ENCODE measurements at regions not wholly inside any gene's neighbourhood (a gene's known extent, or its start where the extent isn't known, plus 50 kb on each side); places are given as distances from the start of the nearest gene placed in this dataset.
"Not testable (repeated sequence)": the region's sequence is repeated elsewhere in the genome, so short reads cannot be mapped to it uniquely, and the experiment has no call there.

- DNase-seq (ENCODE audit: low read depth, low spot score), result no peak
- 0% methylated on average over 1 of the region's 2 CpGs for WGBS (ENCODE audit: insufficient coverage, insufficient read length)
- H3K4me1 ChIP-seq (ENCODE audit: control insufficient read depth, insufficient read depth, low read length), result no peaks in the 10 kb centered on the region
- no peaks in the 10 kb centered on the region; the same call in 1 of the 2 replicates for H3K27me3 ChIP-seq (ENCODE audit: control insufficient read depth, insufficient read depth, low read length)
- no peak overlapping the region for H3K4me3 ChIP-seq (ENCODE audit: low read length)
- H3K9me3 ChIP-seq (ENCODE audit: control insufficient read depth, insufficient read depth, low read length), result no peaks in the 10 kb centered on the region; the same call in 1 of the 2 replicates
- no peaks in the 10 kb centered on the region for H3K36me3 ChIP-seq (ENCODE audit: control insufficient read depth, insufficient read depth, low read length)
- H3K27ac ChIP-seq (ENCODE audit: low read length), result no peak overlapping the region
Measured at GRCh38 chr3:43838009-43838758, 147.4 kb downstream of the ABHD5 start.

GRCh38 chr3:43838877-43839276 is 148.1 kb downstream of the ABHD5 start:
- no peak overlapping the region for H3K27ac ChIP-seq (ENCODE audit: low read length)
- no CpG with 5 or more reads among the region's 1 CpG for WGBS (ENCODE audit: insufficient coverage, insufficient read length)
- no peaks in the 10 kb centered on the region; the same call in 1 of the 2 replicates for H3K9me3 ChIP-seq (ENCODE audit: control insufficient read depth, insufficient read depth, low read length)
- H3K4me3 ChIP-seq (ENCODE audit: low read length), result no peak overlapping the region
- H3K4me1 ChIP-seq (ENCODE audit: control insufficient read depth, insufficient read depth, low read length), result no peaks in the 10 kb centered on the region; the same call in 1 of the 2 replicates
- H3K27me3 ChIP-seq (ENCODE audit: control insufficient read depth, insufficient read depth, low read length), result no peaks in the 10 kb centered on the region
- H3K36me3 ChIP-seq (ENCODE audit: control insufficient read depth, insufficient read depth, low read length), result no peaks in the 10 kb centered on the region
- no peak for DNase-seq (ENCODE audit: low read depth, low spot score)

- Histone ChIP-seq H3K36me3 (ENCODE audit: control insufficient read depth, insufficient read depth, low read length) (no peaks in the 10 kb centered on the region), H3K27me3 (ENCODE audit: control insufficient read depth, insufficient read depth, low read length) (no peaks in the 10 kb centered on the region), H3K4me3 (ENCODE audit: low read length) (no peak overlapping the region), H3K27ac (ENCODE audit: low read length) (no peak overlapping the region), H3K9me3 (ENCODE audit: control insufficient read depth, insufficient read depth, low read length) (no peaks in the 10 kb centered on the region), H3K4me1 (ENCODE audit: control insufficient read depth, insufficient read depth, low read length) (no peaks in the 10 kb centered on the region; the same call in 1 of the 2 replicates)
- DNase-seq (ENCODE audit: low read depth, low spot score), result no peak
- WGBS (ENCODE audit: insufficient coverage, insufficient read length), result no CpG with 5 or more reads among the region's 4 CpGs
Measured at GRCh38 chr3:43843386-43843785, 152.6 kb downstream of the ABHD5 start.

- no CpG with 5 or more reads among the region's 3 CpGs for WGBS (ENCODE audit: insufficient coverage, insufficient read length)
- Histone ChIP-seq H3K36me3 (ENCODE audit: control insufficient read depth, insufficient read depth, low read length) (no peaks in the 10 kb centered on the region), H3K4me3 (ENCODE audit: low read length) (no peak overlapping the region), H3K4me1 (ENCODE audit: control insufficient read depth, insufficient read depth, low read length) (no peaks in the 10 kb centered on the region; the same call in 1 of the 2 replicates), H3K27ac (ENCODE audit: low read length) (no peak overlapping the region), H3K9me3 (ENCODE audit: control insufficient read depth, insufficient read depth, low read length) (no peaks in the 10 kb centered on the region), H3K27me3 (ENCODE audit: control insufficient read depth, insufficient read depth, low read length) (no peaks in the 10 kb centered on the region)
- DNase-seq (ENCODE audit: low read depth, low spot score), result no peak
Measured at GRCh38 chr3:43844757-43845156, 154.0 kb downstream of the ABHD5 start.

- DNase-seq (ENCODE audit: low read depth, low spot score); H3K9me3 ChIP-seq (ENCODE audit: control insufficient read depth, insufficient read depth, low read length); H3K4me3 ChIP-seq (ENCODE audit: low read length); H3K27ac ChIP-seq (ENCODE audit: low read length); H3K27me3 ChIP-seq (ENCODE audit: control insufficient read depth, insufficient read depth, low read length); H3K36me3 ChIP-seq (ENCODE audit: control insufficient read depth, insufficient read depth, low read length); H3K4me1 ChIP-seq (ENCODE audit: control insufficient read depth, insufficient read depth, low read length): not testable (repeated sequence)
- WGBS (ENCODE audit: insufficient coverage, insufficient read length), result no CpG with 5 or more reads among the region's 1 CpG
Measured at GRCh38 chr3:43845553-43845952, 154.8 kb downstream of the ABHD5 start.

GRCh38 chr3:43852066-43852465 is 161.3 kb downstream of the ABHD5 start:
- WGBS (ENCODE audit: insufficient coverage, insufficient read length), result no CpG with 5 or more reads among the region's 1 CpG
- H3K9me3 ChIP-seq (ENCODE audit: control insufficient read depth, insufficient read depth, low read length), result no peaks in the 10 kb centered on the region
- no peak for DNase-seq (ENCODE audit: low read depth, low spot score)
- no peak overlapping the region for H3K27ac ChIP-seq (ENCODE audit: low read length)
- H3K27me3 ChIP-seq (ENCODE audit: control insufficient read depth, insufficient read depth, low read length), result no peaks in the 10 kb centered on the region
- H3K36me3 ChIP-seq (ENCODE audit: control insufficient read depth, insufficient read depth, low read length), result no peaks in the 10 kb centered on the region
- H3K4me1 ChIP-seq (ENCODE audit: control insufficient read depth, insufficient read depth, low read length), result peaks cover 2% of the 10 kb centered on the region; the same call in 1 of the 2 replicates
- no peak overlapping the region for H3K4me3 ChIP-seq (ENCODE audit: low read length)

GRCh38 chr3:43854283-43854682 is 163.5 kb downstream of the ABHD5 start:
- no peak for DNase-seq (ENCODE audit: low read depth, low spot score)
- H3K27me3 ChIP-seq (ENCODE audit: control insufficient read depth, insufficient read depth, low read length), result no peaks in the 10 kb centered on the region
- H3K4me1 ChIP-seq (ENCODE audit: control insufficient read depth, insufficient read depth, low read length), result peaks cover 7% of the 10 kb centered on the region
- no CpG with 5 or more reads among the region's 2 CpGs for WGBS (ENCODE audit: insufficient coverage, insufficient read length)
- no peak overlapping the region for H3K4me3 ChIP-seq (ENCODE audit: low read length)
- H3K27ac ChIP-seq (ENCODE audit: low read length), result no peak overlapping the region
- no peaks in the 10 kb centered on the region for H3K36me3 ChIP-seq (ENCODE audit: control insufficient read depth, insufficient read depth, low read length)
- no peaks in the 10 kb centered on the region for H3K9me3 ChIP-seq (ENCODE audit: control insufficient read depth, insufficient read depth, low read length)

GRCh38 chr3:43854916-43855315 is 164.2 kb downstream of the ABHD5 start:
- Histone ChIP-seq H3K4me3 (ENCODE audit: low read length) (no peak overlapping the region), H3K27ac (ENCODE audit: low read length) (no peak overlapping the region), H3K9me3 (ENCODE audit: control insufficient read depth, insufficient read depth, low read length) (no peaks in the 10 kb centered on the region), H3K4me1 (ENCODE audit: control insufficient read depth, insufficient read depth, low read length) (peaks cover 7% of the 10 kb centered on the region), H3K36me3 (ENCODE audit: control insufficient read depth, insufficient read depth, low read length) (no peaks in the 10 kb centered on the region), H3K27me3 (ENCODE audit: control insufficient read depth, insufficient read depth, low read length) (no peaks in the 10 kb centered on the region)
- no CpG with 5 or more reads among the region's 6 CpGs for WGBS (ENCODE audit: insufficient coverage, insufficient read length)
- no peak for DNase-seq (ENCODE audit: low read depth, low spot score)

GRCh38 chr3:43855674-43856299 is 165.0 kb downstream of the ABHD5 start:
- DNase-seq (ENCODE audit: low read depth, low spot score), result no peak
- Histone ChIP-seq H3K4me1 (ENCODE audit: control insufficient read depth, insufficient read depth, low read length) (peaks cover 7% of the 10 kb centered on the region), H3K9me3 (ENCODE audit: control insufficient read depth, insufficient read depth, low read length) (no peaks in the 10 kb centered on the region), H3K4me3 (ENCODE audit: low read length) (no peak overlapping the region), H3K36me3 (ENCODE audit: control insufficient read depth, insufficient read depth, low read length) (no peaks in the 10 kb centered on the region), H3K27me3 (ENCODE audit: control insufficient read depth, insufficient read depth, low read length) (no peaks in the 10 kb centered on the region), H3K27ac (ENCODE audit: low read length) (no peak overlapping the region)
- no CpG with 5 or more reads among the region's 3 CpGs for WGBS (ENCODE audit: insufficient coverage, insufficient read length)

GRCh38 chr3:43856351-43856750 is 165.6 kb downstream of the ABHD5 start:
- peaks cover 7% of the 10 kb centered on the region for H3K4me1 ChIP-seq (ENCODE audit: control insufficient read depth, insufficient read depth, low read length)
- H3K9me3 ChIP-seq (ENCODE audit: control insufficient read depth, insufficient read depth, low read length), result no peaks in the 10 kb centered on the region
- no peak for DNase-seq (ENCODE audit: low read depth, low spot score)
- H3K27me3 ChIP-seq (ENCODE audit: control insufficient read depth, insufficient read depth, low read length), result no peaks in the 10 kb centered on the region
- WGBS (ENCODE audit: insufficient coverage, insufficient read length), result no CpG with 5 or more reads among the region's 7 CpGs
- no peak overlapping the region for H3K27ac ChIP-seq (ENCODE audit: low read length)
- H3K36me3 ChIP-seq (ENCODE audit: control insufficient read depth, insufficient read depth, low read length), result no peaks in the 10 kb centered on the region
- no peak overlapping the region for H3K4me3 ChIP-seq (ENCODE audit: low read length)

Data from iPS DF 6.9 (cell line).